GM12878 (cell line): ENCODE measurements at regions not wholly inside any gene's neighbourhood (a gene's known extent, or its start where the extent isn't known, plus 50 kb on each side); places are given as distances from the start of the nearest gene placed in this dataset.

Experiments used
- ATAC-seq: fragments of 200-7000 bp; cut with Tn5 transposase; 3 replicates; pipeline ENCODE4 v1.9.1; 2020; ENCODE audit warnings: mild to moderate bottlenecking, moderate library complexity
- BruUV-seq: library from RNA; stranded (reverse); fragments of 400-500 nt; replicated peaks from 2 replicates; lab custom pipeline; 2021; lab: Mats Ljungman, UMichigan
- CTCF ChIA-PET: fragments of 300-600 bp; sonication (Branson Sonifier 250); formaldehyde crosslinking; extraction: SDS; loops from one replicate; lab custom pipeline; 2021; ENCODE audit warnings: inconsistent platforms; lab: Yijun Ruan, JAX
- POLR2A ChIA-PET: fragments of 350-600 bp; formaldehyde crosslinking; extraction: SDS; loops from one replicate; lab custom pipeline; 2021; ENCODE audit warnings: inconsistent platforms; lab: Charles Lee
- RAD21 ChIA-PET: fragments of 300-600 bp; sonication (Branson Sonifier 250); formaldehyde crosslinking; loops from one replicate; lab custom pipeline; 2023; ENCODE audit warnings: antibody characterized with exemption; ENCODE audit not compliant: unreplicated experiment; lab: Charles Lee
- SMC1A ChIA-PET: fragments of 300-600 bp; sonication (Branson Sonifier 250); formaldehyde crosslinking; loops from one replicate; lab custom pipeline; 2023; ENCODE audit not compliant: unreplicated experiment, uncharacterized antibody; lab: Charles Lee
- DNase-seq: peaks from one replicate; pipeline ENCODE4 v3.0.0-alpha.2; 2011; ENCODE audit warnings: low read depth, low spot score
- FAIRE-seq: peaks from 3 replicates; lab custom pipeline; 2011; peaks lifted over from hg19 to GRCh38; lab: Jason Lieb, UNC
- H2AFZ ChIP-seq: 2 replicates; pipeline ENCODE4 v1.6.0; 2011; ENCODE audit warnings: low read depth, low read length, control low read depth; ENCODE audit not compliant: control insufficient read depth
- H3K27ac ChIP-seq: 2 replicates; pipeline ENCODE4 v1.5.1; 2011; ENCODE audit warnings: control low read depth; ENCODE audit not compliant: control insufficient read depth, insufficient read depth
- H3K27me3 ChIP-seq, 2 experiments: replicated peaks in 1 of 2; 2 replicates each; pipeline versions ENCODE4 v1.6.0 to v1.6.1; 2011; ENCODE audit warnings: low read length in 1 of 2; ENCODE audit not compliant: control insufficient read depth in 2 of 2, insufficient read depth in 2 of 2
- H3K36me3 ChIP-seq, 2 experiments: 2 replicates each; pipeline ENCODE4 v1.5.1; 2011; ENCODE audit warnings: low read length in 1 of 2; ENCODE audit not compliant: control insufficient read depth in 2 of 2, insufficient read depth in 2 of 2
- H3K4me1 ChIP-seq: 2 replicates; pipeline ENCODE4 v1.6.1; 2011; ENCODE audit warnings: mild to moderate bottlenecking, low read length, moderate library complexity, mixed read lengths; ENCODE audit not compliant: control insufficient read depth, insufficient read depth
- H3K4me2 ChIP-seq: 2 replicates; pipeline ENCODE4 v1.6.0; 2011; ENCODE audit warnings: control low read depth; ENCODE audit not compliant: control insufficient read depth, insufficient read depth
- H3K4me3 ChIP-seq: fragments of 200-600 bp; sonication (generic); 2 replicates; pipeline ENCODE4 v1.5.1; 2016
- H3K79me2 ChIP-seq: 2 replicates; pipeline ENCODE4 v1.6.0; 2011; ENCODE audit warnings: low read length; ENCODE audit not compliant: control insufficient read depth, insufficient read depth
- H3K9ac ChIP-seq: 2 replicates; pipeline ENCODE4 v1.8.0; 2011; ENCODE audit warnings: low read length, control low read depth, mixed read lengths; ENCODE audit not compliant: control insufficient read depth, insufficient read depth
- H3K9me3 ChIP-seq: replicated peaks from 3 replicates; pipeline ENCODE4 v1.5.1; 2011; ENCODE audit warnings: mild to moderate bottlenecking, low read length; ENCODE audit not compliant: control insufficient read depth, insufficient read depth
- H4K20me1 ChIP-seq: 2 replicates; pipeline ENCODE4 v1.6.0; 2011; ENCODE audit not compliant: control insufficient read depth, insufficient read depth
- CREM ChIP-seq: IDR thresholded peaks from 2 replicates; pipeline ENCODE4 v1.6.1; 2014; ENCODE audit warnings: antibody characterized with exemption, low read depth
- KLF5 ChIP-seq: fragments of 450-650 bp; IDR thresholded peaks from 2 replicates; pipeline ENCODE4 v1.6.1; 2014; ENCODE audit warnings: mild to moderate bottlenecking; ENCODE audit not compliant: partially characterized antibody
- MTA2 ChIP-seq: fragments of 450-650 bp; IDR thresholded peaks from 2 replicates; pipeline ENCODE4 v1.6.1; 2016; ENCODE audit warnings: low read depth, mild to moderate bottlenecking, moderate library complexity
- NFIC ChIP-seq: IDR thresholded peaks from 2 replicates; pipeline ENCODE4 v1.6.1; 2012; ENCODE audit warnings: low read depth, mild to moderate bottlenecking, inconsistent platforms, low read length, moderate library complexity
- SREBF2 ChIP-seq: IDR thresholded peaks from 2 replicates; pipeline ENCODE4 v1.6.1; 2012; ENCODE audit warnings: mild to moderate bottlenecking, low read length
- TCF3 ChIP-seq: IDR thresholded peaks from 2 replicates; pipeline ENCODE4 v1.6.1; 2012; ENCODE audit warnings: low read depth, mild to moderate bottlenecking, low read length, borderline replicate concordance; ENCODE audit not compliant: insufficient read depth
- USF1 ChIP-seq: IDR thresholded peaks from 2 replicates; pipeline ENCODE4 v1.6.1; 2011; ENCODE audit warnings: borderline replicate concordance, low read depth, mild to moderate bottlenecking, moderate library complexity, mixed read lengths, low read length; ENCODE audit not compliant: insufficient read depth; ENCODE audit errors: extremely low read length
- WGBS: methylation state at CpG from one replicate; pipeline ENCODE4 v1.1.6; 2016; ENCODE audit warnings: low lambda C conversion rate; ENCODE audit not compliant: insufficient replicate concordance, insufficient coverage; ENCODE audit errors: missing lambda C conversion rate; 5-methylcytosine and 5-hydroxymethylcytosine counted together
- in situ Hi-C: fragments of 300-500 bp; cut with MboI; formaldehyde crosslinking; loops from 9 replicates; pipeline ENCODE4 v1.14.3; 2018; ENCODE audit warnings: mixed read lengths
- intact Hi-C: fragments of 100-400 bp; cut with micrococcal nuclease; formaldehyde crosslinking; loops from one replicate; pipeline ENCODE4 v1.14.2; 2022; ENCODE audit not compliant: unreplicated experiment
- TF ChIP-seq, protein P1 (sequence below): fragments of 150-350 bp; IDR thresholded peaks from 2 replicates; pipeline ENCODE4 v1.6.1; 2016; ENCODE audit warnings: low read depth, low read length

DNA sequence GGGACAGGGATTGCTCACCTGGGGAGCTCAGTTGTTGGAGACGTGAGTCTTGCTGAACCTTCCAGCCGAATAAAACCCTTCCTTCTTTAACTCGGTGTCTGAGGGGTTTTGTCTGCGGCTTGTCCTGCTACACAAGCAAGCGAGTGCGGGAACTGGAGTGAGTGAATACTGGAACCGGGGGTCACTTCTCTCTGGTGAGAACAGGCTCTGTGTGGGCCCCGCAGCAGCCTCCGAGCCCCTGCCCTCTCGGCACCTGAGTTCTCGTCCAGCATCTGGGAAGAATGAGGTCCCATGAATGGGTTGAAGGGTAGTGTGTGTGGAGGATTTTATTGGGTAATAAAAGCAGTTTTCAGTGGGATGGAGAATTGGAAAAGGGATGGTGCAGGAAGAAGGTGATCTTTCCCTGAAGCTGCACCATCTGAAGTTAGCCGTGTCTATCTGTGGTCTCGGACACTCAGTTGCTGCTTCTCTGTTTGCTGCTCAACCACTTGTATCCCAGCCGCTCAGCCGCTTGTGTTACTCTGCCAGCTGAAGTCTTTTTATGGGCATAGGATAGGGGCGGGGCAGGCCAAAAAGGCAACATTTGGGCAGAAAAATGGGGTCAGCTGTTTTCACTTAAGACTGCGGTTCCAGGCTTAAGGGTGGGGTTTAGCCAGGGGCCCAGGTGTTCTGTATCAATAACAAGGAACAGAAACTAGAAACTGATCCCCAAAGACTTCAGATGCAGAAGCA lies 450.6 kb upstream of the CAMK1G start:
- no peak for FAIRE-seq
- ChIA-PET RAD21 (no interaction called here), POLR2A (no interaction called here), SMC1A (no interaction called here), CTCF (no interaction called here)
- no peak for ATAC-seq
- H3K9me3 ChIP-seq: no peaks in the 10 kb centered on the region; the same call in 1 of the 3 replicates
- DNase-seq: no peak
- no peak overlapping the region for H3K4me2 ChIP-seq
- H4K20me1 ChIP-seq: no peaks in the 10 kb centered on the region
- H3K36me3 ChIP-seq: no peaks in the 10 kb centered on the region
- H2AFZ ChIP-seq: no peak overlapping the region
- WGBS: 62% methylated on average over 17 of the region's 17 CpGs
- H3K27ac ChIP-seq: no peak overlapping the region
- BruUV-seq: no TSS peak
- intact Hi-C loops (no loop called here), in situ Hi-C loops (no loop called here)
- H3K4me1 ChIP-seq: peaks cover 12% of the 10 kb centered on the region; the same call in 1 of the 2 replicates
- H3K9ac ChIP-seq: no peak overlapping the region
- no peak overlapping the region for H3K4me3 ChIP-seq
- no peaks in the 10 kb centered on the region for H3K27me3 ChIP-seq
- TF ChIP-seq USF1: no peak
- TF ChIP-seq MTA2: no peak
- TF ChIP-seq, protein P1, sequence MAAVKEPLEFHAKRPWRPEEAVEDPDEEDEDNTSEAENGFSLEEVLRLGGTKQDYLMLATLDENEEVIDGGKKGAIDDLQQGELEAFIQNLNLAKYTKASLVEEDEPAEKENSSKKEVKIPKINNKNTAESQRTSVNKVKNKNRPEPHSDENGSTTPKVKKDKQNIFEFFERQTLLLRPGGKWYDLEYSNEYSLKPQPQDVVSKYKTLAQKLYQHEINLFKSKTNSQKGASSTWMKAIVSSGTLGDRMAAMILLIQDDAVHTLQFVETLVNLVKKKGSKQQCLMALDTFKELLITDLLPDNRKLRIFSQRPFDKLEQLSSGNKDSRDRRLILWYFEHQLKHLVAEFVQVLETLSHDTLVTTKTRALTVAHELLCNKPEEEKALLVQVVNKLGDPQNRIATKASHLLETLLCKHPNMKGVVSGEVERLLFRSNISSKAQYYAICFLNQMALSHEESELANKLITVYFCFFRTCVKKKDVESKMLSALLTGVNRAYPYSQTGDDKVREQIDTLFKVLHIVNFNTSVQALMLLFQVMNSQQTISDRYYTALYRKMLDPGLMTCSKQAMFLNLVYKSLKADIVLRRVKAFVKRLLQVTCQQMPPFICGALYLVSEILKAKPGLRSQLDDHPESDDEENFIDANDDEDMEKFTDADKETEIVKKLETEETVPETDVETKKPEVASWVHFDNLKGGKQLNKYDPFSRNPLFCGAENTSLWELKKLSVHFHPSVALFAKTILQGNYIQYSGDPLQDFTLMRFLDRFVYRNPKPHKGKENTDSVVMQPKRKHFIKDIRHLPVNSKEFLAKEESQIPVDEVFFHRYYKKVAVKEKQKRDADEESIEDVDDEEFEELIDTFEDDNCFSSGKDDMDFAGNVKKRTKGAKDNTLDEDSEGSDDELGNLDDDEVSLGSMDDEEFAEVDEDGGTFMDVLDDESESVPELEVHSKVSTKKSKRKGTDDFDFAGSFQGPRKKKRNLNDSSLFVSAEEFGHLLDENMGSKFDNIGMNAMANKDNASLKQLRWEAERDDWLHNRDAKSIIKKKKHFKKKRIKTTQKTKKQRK: no peak
- no peak for TF ChIP-seq NFIC
- no peak for TF ChIP-seq TCF3
- no peak for TF ChIP-seq SREBF2
- no peak for TF ChIP-seq CREM
- no peak for TF ChIP-seq KLF5
- no peaks in the 10 kb centered on the region for H3K79me2 ChIP-seq
